Epithelial cell of proximal tubule (primary cell): ENCODE measurements at regions not wholly inside any gene's neighbourhood (a gene's known extent, or its start where the extent isn't known, plus 50 kb on each side); places are given as distances from the start of the nearest gene placed in this dataset.

Experiments
- DNase-seq: peaks from one replicate; pipeline ENCODE4 v3.0.0-alpha.2; 2011; ENCODE audit warnings: low read depth
- H3K4me3 ChIP-seq: 2 replicates; pipeline ENCODE4 v1.5.1; 2011; ENCODE audit warnings: low read depth, mild to moderate bottlenecking, low read length
- CTCF ChIP-seq: conservative IDR thresholded peaks from 2 replicates; pipeline ENCODE4 v1.5.1; 2012; ENCODE audit warnings: low read depth, mild to moderate bottlenecking, low read length

GRCh38 chr4:174429701-174430410 lies 92.4 kb downstream of the HPGD start:
- no peak for TF ChIP-seq CTCF
- DNase-seq: peak; percentile 82
- H3K4me3 ChIP-seq: no peak overlapping the region

DNA sequence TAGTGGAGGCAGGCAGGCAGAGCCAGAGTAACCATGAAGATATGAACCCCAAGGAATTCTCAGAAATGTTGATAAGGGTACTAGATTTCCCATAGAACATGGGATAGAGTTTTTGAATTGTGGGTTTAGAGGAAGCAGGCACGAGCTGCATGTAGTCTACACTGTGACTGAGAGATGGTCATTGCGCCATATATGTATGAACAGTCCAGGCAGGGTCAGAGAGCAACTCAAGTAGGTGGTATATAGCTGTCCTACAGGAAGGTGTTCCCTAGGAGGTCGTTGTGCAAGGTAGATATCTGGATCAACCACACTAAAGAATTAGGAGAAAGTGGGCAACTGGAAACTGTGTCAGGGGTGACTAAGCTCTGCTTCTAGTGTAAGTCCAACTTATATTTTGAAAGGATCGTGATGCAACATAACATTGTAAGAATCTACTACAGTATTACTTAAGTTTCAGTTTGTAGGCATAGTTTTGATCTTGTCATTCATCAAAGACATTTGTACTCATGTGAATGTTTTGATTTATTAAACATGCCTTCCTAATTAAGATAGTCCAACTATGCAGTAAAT lies 94.6 kb downstream of the HPGD start:
- TF ChIP-seq CTCF: no peak
- no peak overlapping the region for H3K4me3 ChIP-seq
- DNase-seq: no peak

- H3K4me3 ChIP-seq: no peak overlapping the region
- no peak for TF ChIP-seq CTCF
- peak; percentile 27 for DNase-seq
These were observed 96.6 kb downstream of the HPGD start for GRCh38 chr4:174425669-174426068.

- no peak overlapping the region for H3K4me3 ChIP-seq
- peak; percentile 71 for DNase-seq
- no peak for TF ChIP-seq CTCF
These were observed 98.9 kb downstream of the HPGD start for GRCh38 chr4:174423257-174423944.

GRCh38 chr4:174422893-174423256 lies 99.4 kb downstream of the HPGD start:
- H3K4me3 ChIP-seq: no peak overlapping the region
- TF ChIP-seq CTCF: no peak
- DNase-seq: no peak

- no peak overlapping the region for H3K4me3 ChIP-seq
- TF ChIP-seq CTCF: no peak
- no peak for DNase-seq
These were observed 102.0 kb downstream of the HPGD start for GRCh38 chr4:174420316-174420715.
